WTC11 (cell line): ENCODE measurements at regions not wholly inside any gene's neighbourhood (a gene's known extent, or its start where the extent isn't known, plus 50 kb on each side); places are given as distances from the start of the nearest gene placed in this dataset.
A peak's percentile ranks its signal among the peaks of the same experiment; 100 is the strongest.

Experiments used
- ATAC-seq: fragments of 200-7000 bp; cut with Tn5 transposase; 2 replicates; pipeline ENCODE4 v1.10.0; 2021; ENCODE audit warnings: mild to moderate bottlenecking, moderate library complexity
- CTCF ChIA-PET: fragments of 300-600 bp; sonication (Branson Sonifier 250); formaldehyde crosslinking; loops from one replicate; lab custom pipeline; 2021; ENCODE audit warnings: antibody characterized with exemption; lab: Charles Lee
- POLR2A ChIA-PET: fragments of 350-600 bp; sonication (Branson Sonifier 250); formaldehyde crosslinking; loops from one replicate; lab custom pipeline; 2021; ENCODE audit warnings: antibody characterized with exemption; lab: Charles Lee
- DNase-seq: peaks from one replicate; pipeline ENCODE4 v3.0.0; 2021; ENCODE audit warnings: low spot score
- H3K27ac Mint-ChIP-seq: 2 replicates; pipeline ENCODE4 v1.8.0; 2021; ENCODE audit warnings: mixed read lengths
- H3K27me3 Mint-ChIP-seq: 2 replicates; pipeline ENCODE4 v1.8.0; 2021; ENCODE audit warnings: low read depth, mild to moderate bottlenecking, moderate library complexity, mixed read lengths
- H3K36me3 Mint-ChIP-seq: 2 replicates; pipeline ENCODE4 v1.8.0; 2021; ENCODE audit warnings: mixed read lengths
- H3K4me1 Mint-ChIP-seq: 2 replicates; pipeline ENCODE4 v1.8.0; 2022; ENCODE audit warnings: mixed read lengths
- H3K4me3 Mint-ChIP-seq: 2 replicates; pipeline ENCODE4 v1.8.0; 2021; ENCODE audit warnings: mild to moderate bottlenecking, moderate library complexity, mixed read lengths
- H3K9me3 Mint-ChIP-seq: 2 replicates; pipeline ENCODE4 v1.8.0; 2021; ENCODE audit warnings: mixed read lengths
- AFF4 ChIP-seq: sonication (generic); formaldehyde crosslinking; IDR thresholded peaks from 2 replicates; pipeline ENCODE4 v1.8.1; 2023; ENCODE audit warnings: mild to moderate bottlenecking, missing genetic modification reagents, borderline replicate concordance
- EMX1 ChIP-seq: fragments of 250-450 bp; sonication (Bioruptor Pico); IDR thresholded peaks from 2 replicates; pipeline ENCODE4 v1.8.0; 2021; ENCODE audit warnings: mild to moderate bottlenecking
- FOXP1 ChIP-seq: sonication (generic); formaldehyde crosslinking; IDR thresholded peaks from 2 replicates; pipeline ENCODE4 v1.8.0; 2022; ENCODE audit warnings: missing genetic modification reagents, mild to moderate bottlenecking, moderate library complexity, borderline replicate concordance
- GRHL2 ChIP-seq: fragments of 250-450 bp; sonication (Bioruptor Pico); IDR thresholded peaks from 2 replicates; pipeline ENCODE4 v1.8.0; 2022; ENCODE audit warnings: mild to moderate bottlenecking, moderate library complexity; ENCODE audit not compliant: insufficient replicate concordance, severe bottlenecking
- HMGXB4 ChIP-seq: sonication (generic); formaldehyde crosslinking; IDR thresholded peaks from 2 replicates; pipeline ENCODE4 v1.8.1; 2023; ENCODE audit warnings: mild to moderate bottlenecking, moderate library complexity, missing genetic modification reagents
- JAZF1 ChIP-seq: fragments of 250-450 bp; sonication (Bioruptor Pico); IDR thresholded peaks from 2 replicates; pipeline ENCODE4 v1.9.0; 2021; ENCODE audit warnings: moderate library complexity, mild to moderate bottlenecking, inconsistent platforms
- MYBL2 ChIP-seq: sonication (generic); formaldehyde crosslinking; IDR thresholded peaks from 2 replicates; pipeline ENCODE4 v1.8.1; 2023; ENCODE audit warnings: mild to moderate bottlenecking, moderate library complexity, missing genetic modification reagents
- NFYB ChIP-seq: sonication (generic); formaldehyde crosslinking; conservative IDR thresholded peaks from 2 replicates; pipeline ENCODE4 v1.8.0; 2022; ENCODE audit warnings: low read depth, missing genetic modification reagents
- NR1H2 ChIP-seq: sonication (generic); formaldehyde crosslinking; IDR thresholded peaks from 2 replicates; pipeline ENCODE4 v1.9.0; 2021; ENCODE audit warnings: mild to moderate bottlenecking, moderate library complexity, missing genetic modification reagents
- NR2C2 ChIP-seq: sonication (generic); formaldehyde crosslinking; IDR thresholded peaks from 2 replicates; pipeline ENCODE4 v1.8.0; 2022; ENCODE audit warnings: mild to moderate bottlenecking, missing genetic modification reagents
- RELA ChIP-seq: sonication (generic); formaldehyde crosslinking; IDR thresholded peaks from 2 replicates; pipeline ENCODE4 v1.8.1; 2022; ENCODE audit warnings: missing genetic modification reagents, mild to moderate bottlenecking, borderline replicate concordance
- TEAD1 ChIP-seq: sonication (generic); formaldehyde crosslinking; IDR thresholded peaks from 2 replicates; pipeline ENCODE4 v1.8.0; 2022; ENCODE audit warnings: mild to moderate bottlenecking, missing genetic modification reagents
- TP53 ChIP-seq: sonication (generic); formaldehyde crosslinking; IDR thresholded peaks from 2 replicates; pipeline ENCODE4 v1.8.1; 2023; ENCODE audit warnings: mild to moderate bottlenecking, missing genetic modification reagents
- ZBTB21 ChIP-seq: sonication (generic); formaldehyde crosslinking; IDR thresholded peaks from 2 replicates; pipeline ENCODE4 v1.8.1; 2023; ENCODE audit warnings: mild to moderate bottlenecking, missing genetic modification reagents, borderline replicate concordance
- ZMAT4 ChIP-seq: fragments of 250-450 bp; sonication (Bioruptor Pico); IDR thresholded peaks from 2 replicates; pipeline ENCODE4 v1.9.0; 2021; ENCODE audit warnings: mild to moderate bottlenecking
- ZNF138 ChIP-seq: sonication (generic); formaldehyde crosslinking; conservative IDR thresholded peaks from 2 replicates; pipeline ENCODE4 v1.8.1; 2022; ENCODE audit warnings: mild to moderate bottlenecking, moderate library complexity, missing genetic modification reagents
- ZNF396 ChIP-seq: fragments of 250-450 bp; sonication (Bioruptor Pico); IDR thresholded peaks from 2 replicates; pipeline ENCODE4 v1.8.0; 2021; ENCODE audit warnings: mild to moderate bottlenecking, moderate library complexity, borderline replicate concordance
- ZNF423 ChIP-seq: fragments of 250-450 bp; sonication (Bioruptor Pico); IDR thresholded peaks from 2 replicates; pipeline ENCODE4 v2.1.2; 2022; ENCODE audit warnings: mild to moderate bottlenecking, moderate library complexity
- ZNF671 ChIP-seq: fragments of 250-450 bp; sonication (Bioruptor Pico); IDR thresholded peaks from 2 replicates; pipeline ENCODE4 v1.8.0; 2021; ENCODE audit warnings: mild to moderate bottlenecking
- TF ChIP-seq, protein P1 (sequence below): sonication (generic); formaldehyde crosslinking; IDR thresholded peaks from 2 replicates; pipeline ENCODE4 v1.8.0; 2023; ENCODE audit warnings: missing genetic modification reagents
- TF ChIP-seq, protein P2 (sequence below): sonication (generic); formaldehyde crosslinking; IDR thresholded peaks from 2 replicates; pipeline ENCODE4 v1.8.1; 2023; ENCODE audit warnings: mild to moderate bottlenecking, missing genetic modification reagents
- TF ChIP-seq, protein P3 (sequence below): sonication (generic); formaldehyde crosslinking; IDR thresholded peaks from 2 replicates; pipeline ENCODE4 v1.8.1; 2022; ENCODE audit warnings: missing genetic modification reagents, borderline replicate concordance
- TF ChIP-seq, protein P4 (sequence below): fragments of 250-450 bp; sonication (Bioruptor Pico); conservative IDR thresholded peaks from 2 replicates; pipeline ENCODE4 v1.9.0; 2021; ENCODE audit warnings: mild to moderate bottlenecking

DNA sequence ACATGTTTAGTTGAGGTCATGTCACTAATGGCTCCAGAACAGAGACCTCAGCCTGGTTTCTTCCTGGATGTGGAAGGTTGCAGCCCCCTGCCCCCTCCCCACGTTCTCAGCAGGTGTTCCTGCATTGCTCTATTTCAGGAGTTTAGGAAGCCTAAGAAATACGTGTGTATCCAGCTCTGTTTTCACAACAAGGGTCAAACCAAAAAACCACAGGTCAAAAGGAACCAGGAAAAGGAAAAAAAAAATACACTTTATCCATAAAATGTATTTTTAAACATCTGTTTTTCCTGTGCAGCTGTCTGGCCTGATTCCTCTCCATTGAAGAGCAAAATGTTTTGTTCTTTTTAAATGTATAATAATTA is 107.9 kb upstream of the PLEKHG1 start (continued):
- no peak for TF ChIP-seq EMX1
- no peak for TF ChIP-seq HMGXB4 (CRISPR knock-in tag)
- TF ChIP-seq NFYB (CRISPR knock-in tag) = no peak
- no peak for TF ChIP-seq NR2C2 (CRISPR knock-in tag)

GRCh38 chr6:150492507-150492906 is 107.2 kb upstream of the PLEKHG1 start:
- DNase-seq = peak; percentile 19
- Mint-ChIP-seq H3K4me3 (no peak overlapping the region), H3K4me1 (no peaks in the 10 kb centered on the region), H3K27ac (no peak overlapping the region), H3K27me3 (no peaks in the 10 kb centered on the region; the same call in 1 of the 2 replicates), H3K36me3 (peaks cover 8% of the 10 kb centered on the region), H3K9me3 (peaks cover 19% of the 10 kb centered on the region)
- ChIA-PET POLR2A (no interaction called here), CTCF (no interaction called here)
- TF ChIP-seq RELA (CRISPR knock-in tag) = no peak
- no peak for TF ChIP-seq TEAD1 (CRISPR knock-in tag)
- no peak for TF ChIP-seq GRHL2 (CRISPR knock-in tag)
- no peak for TF ChIP-seq TP53
- TF ChIP-seq JAZF1 (CRISPR knock-in tag) = no peak
- no peak for TF ChIP-seq AFF4 (CRISPR knock-in tag)
- no peak for TF ChIP-seq MYBL2
- TF ChIP-seq, protein P1, sequence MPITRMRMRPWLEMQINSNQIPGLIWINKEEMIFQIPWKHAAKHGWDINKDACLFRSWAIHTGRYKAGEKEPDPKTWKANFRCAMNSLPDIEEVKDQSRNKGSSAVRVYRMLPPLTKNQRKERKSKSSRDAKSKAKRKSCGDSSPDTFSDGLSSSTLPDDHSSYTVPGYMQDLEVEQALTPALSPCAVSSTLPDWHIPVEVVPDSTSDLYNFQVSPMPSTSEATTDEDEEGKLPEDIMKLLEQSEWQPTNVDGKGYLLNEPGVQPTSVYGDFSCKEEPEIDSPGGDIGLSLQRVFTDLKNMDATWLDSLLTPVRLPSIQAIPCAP (CRISPR knock-in tag) = no peak
- TF ChIP-seq ZBTB21 (CRISPR knock-in tag) = no peak
- ATAC-seq = peak; percentile 95

GRCh38 chr6:150492941-150493340 is 106.7 kb upstream of the PLEKHG1 start:
- H3K9me3 Mint-ChIP-seq = peaks cover 19% of the 10 kb centered on the region
- DNase-seq (no peak), ATAC-seq (no peak)
- H3K27me3 Mint-ChIP-seq = no peaks in the 10 kb centered on the region; the same call in 1 of the 2 replicates
- H3K4me3 Mint-ChIP-seq = no peak overlapping the region
- no peaks in the 10 kb centered on the region for H3K4me1 Mint-ChIP-seq
- peaks cover 8% of the 10 kb centered on the region for H3K36me3 Mint-ChIP-seq
- ChIA-PET POLR2A (no interaction called here), CTCF (no interaction called here)
- no peak overlapping the region for H3K27ac Mint-ChIP-seq
- TF ChIP-seq, protein P2, sequence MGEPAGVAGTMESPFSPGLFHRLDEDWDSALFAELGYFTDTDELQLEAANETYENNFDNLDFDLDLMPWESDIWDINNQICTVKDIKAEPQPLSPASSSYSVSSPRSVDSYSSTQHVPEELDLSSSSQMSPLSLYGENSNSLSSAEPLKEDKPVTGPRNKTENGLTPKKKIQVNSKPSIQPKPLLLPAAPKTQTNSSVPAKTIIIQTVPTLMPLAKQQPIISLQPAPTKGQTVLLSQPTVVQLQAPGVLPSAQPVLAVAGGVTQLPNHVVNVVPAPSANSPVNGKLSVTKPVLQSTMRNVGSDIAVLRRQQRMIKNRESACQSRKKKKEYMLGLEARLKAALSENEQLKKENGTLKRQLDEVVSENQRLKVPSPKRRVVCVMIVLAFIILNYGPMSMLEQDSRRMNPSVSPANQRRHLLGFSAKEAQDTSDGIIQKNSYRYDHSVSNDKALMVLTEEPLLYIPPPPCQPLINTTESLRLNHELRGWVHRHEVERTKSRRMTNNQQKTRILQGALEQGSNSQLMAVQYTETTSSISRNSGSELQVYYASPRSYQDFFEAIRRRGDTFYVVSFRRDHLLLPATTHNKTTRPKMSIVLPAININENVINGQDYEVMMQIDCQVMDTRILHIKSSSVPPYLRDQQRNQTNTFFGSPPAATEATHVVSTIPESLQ (CRISPR knock-in tag) = no peak
- TF ChIP-seq, protein P3, sequence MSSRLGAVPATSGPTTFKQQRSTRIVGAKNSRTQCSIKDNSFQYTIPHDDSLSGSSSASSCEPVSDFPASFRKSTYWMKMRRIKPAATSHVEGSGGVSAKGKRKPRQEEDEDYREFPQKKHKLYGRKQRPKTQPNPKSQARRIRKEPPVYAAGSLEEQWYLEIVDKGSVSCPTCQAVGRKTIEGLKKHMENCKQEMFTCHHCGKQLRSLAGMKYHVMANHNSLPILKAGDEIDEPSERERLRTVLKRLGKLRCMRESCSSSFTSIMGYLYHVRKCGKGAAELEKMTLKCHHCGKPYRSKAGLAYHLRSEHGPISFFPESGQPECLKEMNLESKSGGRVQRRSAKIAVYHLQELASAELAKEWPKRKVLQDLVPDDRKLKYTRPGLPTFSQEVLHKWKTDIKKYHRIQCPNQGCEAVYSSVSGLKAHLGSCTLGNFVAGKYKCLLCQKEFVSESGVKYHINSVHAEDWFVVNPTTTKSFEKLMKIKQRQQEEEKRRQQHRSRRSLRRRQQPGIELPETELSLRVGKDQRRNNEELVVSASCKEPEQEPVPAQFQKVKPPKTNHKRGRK = no peak
- TF ChIP-seq ZNF671 (no peak), NR1H2 (no peak), ZNF396 (no peak), ZMAT4 (CRISPR knock-in tag) (no peak), ZNF423 (CRISPR knock-in tag) (no peak), ZNF138 (CRISPR knock-in tag) (no peak), FOXP1 (no peak), TEAD1 (CRISPR knock-in tag) (no peak)
- TF ChIP-seq, protein P4, sequence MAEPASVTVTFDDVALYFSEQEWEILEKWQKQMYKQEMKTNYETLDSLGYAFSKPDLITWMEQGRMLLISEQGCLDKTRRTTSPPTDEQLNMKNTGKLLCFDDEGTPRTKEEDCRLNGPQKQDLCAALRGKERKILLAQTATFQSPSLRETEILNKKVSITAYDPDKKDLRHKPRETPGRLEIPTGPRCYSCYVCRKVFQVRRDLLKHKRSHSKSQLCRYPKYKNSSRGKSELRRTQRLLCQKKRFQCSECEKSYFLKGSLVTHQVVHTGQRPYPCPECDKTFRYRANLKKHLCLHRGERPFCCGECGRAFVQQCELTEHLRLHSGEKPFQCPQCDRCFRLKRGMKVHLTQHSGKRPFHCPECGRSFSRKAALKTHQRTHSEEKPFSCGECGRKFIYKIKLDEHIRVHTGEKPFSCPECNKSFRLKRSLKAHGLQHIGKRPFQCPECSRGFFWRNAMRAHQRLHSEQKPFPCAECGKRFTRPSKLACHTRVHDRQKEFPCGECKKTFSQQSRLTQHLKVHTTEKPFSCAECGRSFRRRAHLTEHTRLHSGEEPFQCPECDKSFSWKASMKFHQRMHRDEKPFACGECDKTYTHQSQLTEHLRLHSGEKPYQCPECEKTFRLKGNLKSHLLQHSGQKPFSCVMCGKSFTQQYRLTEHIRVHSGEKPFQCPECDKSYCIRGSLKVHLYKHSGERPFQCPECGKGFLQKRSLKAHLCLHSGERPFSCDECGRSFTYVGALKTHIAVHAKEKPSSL = no peak
